PC-3 (cell line): ENCODE measurements at regions not wholly inside any gene's neighbourhood (a gene's known extent, or its start where the extent isn't known, plus 50 kb on each side); places are given as distances from the start of the nearest gene placed in this dataset.
A peak's percentile ranks its signal among the peaks of the same experiment; 100 is the strongest.

Experiments used
- ATAC-seq: fragments of 200-7000 bp; cut with Tn5 transposase; 2 replicates; pipeline ENCODE4 v1.9.1; 2020; ENCODE audit warnings: mild to moderate bottlenecking, moderate library complexity
- BruUV-seq: library from RNA; stranded (reverse); fragments of 400-500 nt; replicated peaks from 2 replicates; lab custom pipeline; 2021; lab: Mats Ljungman, UMichigan
- CTCF ChIA-PET: fragments of 300-600 bp; sonication (Branson Sonifier 250); formaldehyde crosslinking; loops from one replicate; lab custom pipeline; 2022; ENCODE audit warnings: antibody characterized with exemption; lab: Charles Lee
- POLR2A ChIA-PET: fragments of 300-600 bp; sonication (Branson Sonifier 250); formaldehyde crosslinking; loops from one replicate; lab custom pipeline; 2022; ENCODE audit warnings: antibody characterized with exemption; ENCODE audit not compliant: unreplicated experiment; lab: Charles Lee
- DNase-seq: peaks from one replicate; pipeline ENCODE4 v3.0.0-alpha.2; 2015
- H2AFZ ChIP-seq: fragments of 300-600 bp; sonication (generic); 2 replicates; pipeline ENCODE4 v1.6.0; 2016; ENCODE audit warnings: antibody characterized with exemption, low read length
- H3F3A ChIP-seq: fragments of 300-600 bp; sonication (generic); one replicate; pipeline ENCODE4 v1.6.0; 2017; ENCODE audit warnings: antibody characterized with exemption, low read length, control low read depth, mild to moderate bottlenecking; ENCODE audit not compliant: unreplicated experiment
- H3K27ac ChIP-seq: fragments of 300-600 bp; sonication (generic); 2 replicates; pipeline ENCODE4 v1.5.1; 2016; ENCODE audit warnings: mild to moderate bottlenecking, low read length
- H3K27me3 ChIP-seq: fragments of 300-600 bp; sonication (generic); 2 replicates; pipeline ENCODE4 v1.6.1; 2016; ENCODE audit warnings: low read length, mixed read lengths
- H3K36me3 ChIP-seq: fragments of 300-600 bp; sonication (generic); 2 replicates; pipeline ENCODE4 v1.6.1; 2016; ENCODE audit warnings: low read depth, mixed run types, low read length, mixed read lengths
- H3K4me1 ChIP-seq: fragments of 300-600 bp; sonication (generic); 2 replicates; pipeline ENCODE4 v1.5.1; 2016; ENCODE audit warnings: low read length; ENCODE audit not compliant: insufficient read depth
- H3K4me2 ChIP-seq: fragments of 300-600 bp; sonication (generic); 2 replicates; pipeline ENCODE4 v1.6.0; 2016; ENCODE audit warnings: low read length
- H3K4me3 ChIP-seq: fragments of 300-600 bp; sonication (generic); 2 replicates; pipeline ENCODE4 v1.5.1; 2016; ENCODE audit warnings: mild to moderate bottlenecking, low read length, mixed read lengths
- H3K79me2 ChIP-seq: fragments of 300-600 bp; sonication (generic); 2 replicates; pipeline ENCODE4 v1.6.1; 2017; ENCODE audit warnings: low read length, mixed read lengths
- H3K9ac ChIP-seq: fragments of 300-600 bp; sonication (generic); 2 replicates; pipeline ENCODE4 v1.6.0; 2016; ENCODE audit warnings: mild to moderate bottlenecking, low read length
- H3K9me2 ChIP-seq: fragments of 300-600 bp; sonication (generic); replicated peaks from 2 replicates; pipeline ENCODE4 v1.6.1; 2016; ENCODE audit warnings: mixed run types, low read length, mixed read lengths
- H3K9me3 ChIP-seq: fragments of 300-600 bp; sonication (generic); 2 replicates; pipeline ENCODE4 v1.6.1; 2016; ENCODE audit warnings: low read length, mixed read lengths
- H4K20me1 ChIP-seq: fragments of 300-600 bp; sonication (generic); 2 replicates; pipeline ENCODE4 v1.6.1; 2016; ENCODE audit warnings: low read length, mixed read lengths
- EZH2 ChIP-seq: fragments of 300-600 bp; sonication (generic); IDR thresholded peaks from one replicate; pipeline ENCODE4 v1.6.1; 2017; ENCODE audit warnings: antibody characterized with exemption, mild to moderate bottlenecking, low read length; ENCODE audit not compliant: unreplicated experiment
- EZH2phosphoT487 ChIP-seq: fragments of 300-600 bp; sonication (generic); IDR thresholded peaks from 2 replicates; pipeline ENCODE4 v1.6.1; 2018; ENCODE audit warnings: mild to moderate bottlenecking, antibody characterized with exemption, low read length, borderline replicate concordance
- intact Hi-C: fragments of 100-400 bp; cut with micrococcal nuclease; formaldehyde crosslinking; loops from 2 replicates; pipeline ENCODE4 v1.9.0; 2023
- TF ChIP-seq, protein P1 (sequence below): fragments of 300-600 bp; sonication (generic); conservative IDR thresholded peaks from 2 replicates; pipeline ENCODE4 v1.5.1; 2017; ENCODE audit warnings: antibody characterized with exemption, low read depth, mild to moderate bottlenecking, low read length

DNA sequence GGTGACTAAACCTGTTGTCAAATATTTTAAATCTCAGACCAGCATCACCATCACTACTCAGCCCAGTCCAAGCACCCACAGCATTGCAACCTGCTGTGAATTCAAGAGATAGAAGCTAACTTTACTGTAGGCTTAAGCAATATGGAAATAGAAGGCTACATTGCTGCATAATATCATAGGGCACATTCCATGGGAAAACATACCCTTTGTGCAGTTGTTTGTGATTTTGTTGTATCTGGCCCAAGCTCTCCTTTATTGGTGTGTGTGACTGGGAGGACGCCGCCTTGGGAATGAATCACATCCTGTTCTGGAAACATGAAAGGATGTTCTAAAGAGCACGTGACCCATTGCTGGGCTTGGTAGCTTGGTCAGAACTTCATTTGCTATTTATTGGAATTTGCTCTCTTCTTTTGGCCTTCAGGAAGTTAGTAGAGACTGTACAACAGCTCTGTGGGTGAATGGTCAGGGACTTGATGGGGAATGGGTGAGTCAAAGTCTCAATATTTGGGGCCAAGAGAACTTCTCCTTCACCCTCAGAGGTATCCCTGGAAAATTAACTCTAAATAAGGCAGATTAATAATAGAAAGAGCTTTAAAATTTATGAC lies 106.8 kb upstream of the SERPINE2 start:
- BruUV-seq = no TSS peak
- Histone ChIP-seq H3K4me2 (peak overlapping the region; percentile 53), H3F3A (peaks cover 8% of the 10 kb centered on the region), H3K9ac (peak overlapping the region; percentile 11; the same call in 1 of the 2 replicates), H3K4me1 (peaks cover 53% of the 10 kb centered on the region), H3K9me3 (no peaks in the 10 kb centered on the region), H3K4me3 (no peak overlapping the region), H2AFZ (0 out of 2 replicates have a peak overlapping the region, but pooled peaks have one; percentile 15), H3K27ac (peak overlapping the region; percentile 75), H3K9me2 (no peaks in the 10 kb centered on the region), H3K27me3 (no peaks in the 10 kb centered on the region), H4K20me1 (no peaks in the 10 kb centered on the region), H3K79me2 (no peaks in the 10 kb centered on the region), H3K36me3 (no peaks in the 10 kb centered on the region)
- no peak for TF ChIP-seq EZH2phosphoT487
- TF ChIP-seq EZH2 = no peak
- TF ChIP-seq, protein P1, sequence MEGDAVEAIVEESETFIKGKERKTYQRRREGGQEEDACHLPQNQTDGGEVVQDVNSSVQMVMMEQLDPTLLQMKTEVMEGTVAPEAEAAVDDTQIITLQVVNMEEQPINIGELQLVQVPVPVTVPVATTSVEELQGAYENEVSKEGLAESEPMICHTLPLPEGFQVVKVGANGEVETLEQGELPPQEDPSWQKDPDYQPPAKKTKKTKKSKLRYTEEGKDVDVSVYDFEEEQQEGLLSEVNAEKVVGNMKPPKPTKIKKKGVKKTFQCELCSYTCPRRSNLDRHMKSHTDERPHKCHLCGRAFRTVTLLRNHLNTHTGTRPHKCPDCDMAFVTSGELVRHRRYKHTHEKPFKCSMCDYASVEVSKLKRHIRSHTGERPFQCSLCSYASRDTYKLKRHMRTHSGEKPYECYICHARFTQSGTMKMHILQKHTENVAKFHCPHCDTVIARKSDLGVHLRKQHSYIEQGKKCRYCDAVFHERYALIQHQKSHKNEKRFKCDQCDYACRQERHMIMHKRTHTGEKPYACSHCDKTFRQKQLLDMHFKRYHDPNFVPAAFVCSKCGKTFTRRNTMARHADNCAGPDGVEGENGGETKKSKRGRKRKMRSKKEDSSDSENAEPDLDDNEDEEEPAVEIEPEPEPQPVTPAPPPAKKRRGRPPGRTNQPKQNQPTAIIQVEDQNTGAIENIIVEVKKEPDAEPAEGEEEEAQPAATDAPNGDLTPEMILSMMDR = no peak
- ChIA-PET CTCF (no interaction called here), POLR2A (interaction anchor here (0.6 kb wide), 1 partner anchor 115 kb away, joined by 3 read pairs; no protein-coding TSS in a partner anchor)
- ATAC-seq (peak; percentile 58), DNase-seq (peak; percentile 79)
- intact Hi-C loops = loop anchor here (2.0 to 5.0 kb wide), 3 partner anchors 19 to 136 kb away; no protein-coding TSS in a partner anchor

DNA sequence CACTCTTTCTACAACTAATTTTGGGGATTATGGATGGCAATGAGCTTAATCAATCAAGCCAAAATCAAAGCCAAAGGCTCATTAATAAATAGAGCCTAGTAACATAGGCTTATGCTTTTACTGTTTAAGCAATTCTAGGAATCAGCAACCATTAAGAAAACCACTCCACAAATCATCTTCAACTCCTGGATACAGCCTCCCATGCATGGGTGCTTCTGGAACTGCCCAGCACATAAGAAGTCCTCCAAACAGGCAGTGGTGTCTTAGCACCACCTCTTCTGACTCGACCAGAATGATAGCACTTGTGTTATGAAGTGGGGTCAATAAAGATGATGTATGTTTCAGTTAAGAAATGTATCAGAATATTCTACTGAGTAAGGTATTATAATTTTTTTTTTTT lies 104.4 kb upstream of the SERPINE2 start:
- H3K9ac ChIP-seq = no peak overlapping the region; the same call in 1 of the 2 replicates
- no TSS peak for BruUV-seq
- H3K4me3 ChIP-seq = no peak overlapping the region
- TF ChIP-seq EZH2 = no peak
- TF ChIP-seq, protein P1 = no peak
- no peak for TF ChIP-seq EZH2phosphoT487
- H3K79me2 ChIP-seq = no peaks in the 10 kb centered on the region
- H3K9me2 ChIP-seq = no peaks in the 10 kb centered on the region
- ATAC-seq (no peak), DNase-seq (no peak)
- H3F3A ChIP-seq = peaks cover 8% of the 10 kb centered on the region
- H3K4me2 ChIP-seq = no peak overlapping the region
- no peaks in the 10 kb centered on the region for H4K20me1 ChIP-seq
- H3K27ac ChIP-seq = 0 out of 2 replicates have a peak overlapping the region, but pooled peaks have one; percentile 56
- no peaks in the 10 kb centered on the region for H3K36me3 ChIP-seq
- H3K4me1 ChIP-seq = peaks cover 49% of the 10 kb centered on the region
- no peaks in the 10 kb centered on the region for H3K27me3 ChIP-seq
- intact Hi-C loops = loop anchor here (2.0 kb wide), 3 partner anchors 77 to 151 kb away; partner anchors contain the start of gene SERPINE2
- POLR2A ChIA-PET = no interaction called here
- no peaks in the 10 kb centered on the region for H3K9me3 ChIP-seq
- no peak overlapping the region for H2AFZ ChIP-seq
- CTCF ChIA-PET = no interaction called here
